Stimulated activated CD8-positive, alpha-beta memory T cell treated with anti-CD3 and anti-CD28 coated beads, Interleukin-15, amount 100 ng/mL, for 24 hours (primary cell): ENCODE measurements at regions not wholly inside any gene's neighbourhood (a gene's known extent, or its start where the extent isn't known, plus 50 kb on each side); places are given as distances from the start of the nearest gene placed in this dataset.
"Not testable (repeated sequence)": the region's sequence is repeated elsewhere in the genome, so short reads cannot be mapped to it uniquely, and the experiment has no call there.

Experiments used
- DNase-seq: peaks from one replicate; pipeline ENCODE4 v3.0.0-alpha.2; 2020; ENCODE audit warnings: low read depth

GRCh38 chr9:63804205-63804604 lies 1480.8 kb downstream of the FOXD4L5 start:
- not testable (repeated sequence) for DNase-seq

GRCh38 chr9:63794081-63794685 lies 1490.8 kb downstream of the FOXD4L5 start:
- DNase-seq: not testable (repeated sequence)

- DNase-seq: not testable (repeated sequence)
These were observed 1497.6 kb downstream of the FOXD4L5 start for GRCh38 chr9:63787454-63787853.

GRCh38 chr9:63785059-63785458 lies 1500.0 kb downstream of the FOXD4L5 start:
- not testable (repeated sequence) for DNase-seq

- DNase-seq: not testable (repeated sequence)
These were observed 1500.6 kb downstream of the FOXD4L5 start for GRCh38 chr9:63784421-63784820.

- DNase-seq: not testable (repeated sequence)
These were observed 1503.1 kb downstream of the FOXD4L5 start for GRCh38 chr9:63781817-63782439.

- DNase-seq: not testable (repeated sequence)
These were observed 1503.6 kb downstream of the FOXD4L5 start for GRCh38 chr9:63781390-63781789.

- DNase-seq: not testable (repeated sequence)
These were observed 1508.8 kb downstream of the FOXD4L5 start for GRCh38 chr9:63776220-63776619.

- not testable (repeated sequence) for DNase-seq
These were observed 1510.0 kb downstream of the FOXD4L5 start for GRCh38 chr9:63775092-63775426.

GRCh38 chr9:63774369-63775091 lies 1510.5 kb downstream of the FOXD4L5 start:
- not testable (repeated sequence) for DNase-seq

GRCh38 chr9:63762230-63762629 lies 1522.8 kb downstream of the FOXD4L5 start:
- not testable (repeated sequence) for DNase-seq

- not testable (repeated sequence) for DNase-seq
These were observed 1556.0 kb downstream of the FOXD4L5 start for GRCh38 chr9:63729021-63729420.

- no peak for DNase-seq
These were observed 1556.7 kb downstream of the FOXD4L5 start for GRCh38 chr9:63728287-63728686.

GRCh38 chr9:63708285-63708684 lies 1576.7 kb downstream of the FOXD4L5 start:
- DNase-seq: not testable (repeated sequence)

GRCh38 chr9:63704456-63704855 lies 1580.6 kb downstream of the FOXD4L5 start:
- not testable (repeated sequence) for DNase-seq

GRCh38 chr9:63703670-63704069 lies 1581.3 kb downstream of the FOXD4L5 start:
- DNase-seq: not testable (repeated sequence)

- not testable (repeated sequence) for DNase-seq
These were observed 1581.8 kb downstream of the FOXD4L5 start for GRCh38 chr9:63703138-63703665.
